Fibroblast of skin of right biceps (primary cell): ENCODE measurements at regions not wholly inside any gene's neighbourhood (a gene's known extent, or its start where the extent isn't known, plus 50 kb on each side); places are given as distances from the start of the nearest gene placed in this dataset.
A peak's percentile ranks its signal among the peaks of the same experiment; 100 is the strongest.

ENCODE experiments used
- DNase-seq: peaks from one replicate; pipeline ENCODE4 v3.0.0-alpha.2; 2013

- DNase-seq, result no peak
Measured at GRCh38 chr20:20875716-20876115, 163.3 kb upstream of the RALGAPA2 start.

- no peak for DNase-seq
Measured at GRCh38 chr20:20872428-20872827, 160.0 kb upstream of the RALGAPA2 start.

GRCh38 chr20:20869161-20869775 lies 156.8 kb upstream of the RALGAPA2 start:
- no peak for DNase-seq

DNA sequence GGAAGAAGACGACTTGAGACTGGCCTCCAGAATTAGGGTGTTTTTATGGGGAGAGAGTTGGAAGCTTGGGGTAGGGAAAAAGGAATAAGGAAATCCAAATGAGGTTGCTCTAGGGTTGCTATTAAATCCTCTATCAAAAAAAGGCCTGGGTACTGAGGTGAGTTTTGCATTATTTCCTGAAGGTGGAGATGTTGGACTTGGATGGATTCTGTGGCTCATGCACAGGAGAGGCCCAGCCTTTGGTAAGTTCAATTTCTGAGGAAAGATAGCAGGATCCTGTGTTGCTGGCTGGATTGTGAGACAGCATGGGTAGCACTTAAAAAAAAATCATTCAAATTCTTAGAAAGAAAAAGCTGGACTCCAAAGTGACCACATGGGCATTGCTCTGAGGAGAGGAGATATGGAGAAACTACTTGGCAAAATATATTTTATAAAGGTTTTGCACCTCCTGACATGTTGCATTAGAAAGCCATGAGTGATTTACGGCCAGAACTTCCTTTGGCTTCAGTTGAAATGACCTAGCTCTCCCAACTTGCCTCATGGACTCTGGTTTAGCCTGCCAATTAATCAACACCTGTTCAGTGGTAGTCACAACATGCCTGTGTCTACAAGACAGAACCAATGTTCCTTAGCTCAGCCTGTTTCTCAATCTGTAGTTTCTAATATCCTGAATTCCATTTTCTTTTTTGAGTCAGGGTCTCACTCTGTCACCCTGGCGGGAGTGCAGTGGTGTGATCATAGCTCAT lies 152.1 kb upstream of the RALGAPA2 start:
- DNase-seq, result no peak

- DNase-seq, result peak; percentile 80
Measured at GRCh38 chr20:20860078-20860806, 147.8 kb upstream of the RALGAPA2 start.

GRCh38 chr20:20859510-20859909 lies 147.1 kb upstream of the RALGAPA2 start:
- DNase-seq, result no peak

GRCh38 chr20:20856956-20857355 lies 144.5 kb upstream of the RALGAPA2 start:
- no peak for DNase-seq

GRCh38 chr20:20856306-20856705 lies 143.9 kb upstream of the RALGAPA2 start:
- no peak for DNase-seq

DNA sequence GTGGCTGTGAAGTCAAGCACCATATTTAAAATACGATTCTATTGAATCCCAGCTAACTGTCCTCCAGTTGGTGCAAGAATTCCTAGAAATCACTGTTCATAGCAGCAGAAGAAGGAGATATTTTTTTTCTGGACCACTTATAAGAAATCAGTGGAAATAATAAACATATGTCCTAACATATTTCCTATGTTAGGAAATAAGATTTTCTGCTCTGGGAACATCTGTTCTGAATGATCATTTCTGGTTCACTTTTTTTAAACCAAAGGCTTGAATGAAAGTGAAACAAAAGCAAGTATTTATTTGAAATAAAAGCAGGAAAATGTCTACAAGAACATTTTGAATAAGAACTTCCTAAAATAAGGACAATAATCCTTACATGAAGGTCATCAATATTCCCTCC lies 138.9 kb upstream of the RALGAPA2 start:
- DNase-seq, result no peak

- no peak for DNase-seq
Measured at GRCh38 chr20:20850407-20850806, 138.0 kb upstream of the RALGAPA2 start.

- DNase-seq, result no peak
Measured at GRCh38 chr20:20849161-20849560, 136.7 kb upstream of the RALGAPA2 start.

GRCh38 chr20:20847814-20848213 lies 135.4 kb upstream of the RALGAPA2 start:
- no peak for DNase-seq

DNA sequence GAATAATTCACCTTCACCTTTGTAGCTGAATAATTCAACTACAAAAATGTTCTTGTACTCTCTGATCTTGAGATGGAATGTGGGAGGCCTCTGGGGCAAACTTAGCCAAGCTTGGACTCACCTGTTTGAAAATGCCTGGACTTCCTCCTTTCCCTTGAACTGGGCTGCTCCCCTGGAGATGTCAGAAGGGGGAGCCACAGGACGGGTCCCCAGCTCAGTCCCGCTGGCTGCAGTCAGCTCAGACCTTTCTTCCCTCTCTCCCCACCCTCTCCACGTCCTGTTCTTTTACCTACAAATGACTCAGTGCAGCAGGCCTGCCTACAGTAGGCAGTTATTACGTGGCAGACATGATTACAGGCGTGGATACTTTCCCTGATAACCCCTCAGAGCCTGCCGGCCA lies 131.5 kb upstream of the RALGAPA2 start:
- no peak for DNase-seq

DNA sequence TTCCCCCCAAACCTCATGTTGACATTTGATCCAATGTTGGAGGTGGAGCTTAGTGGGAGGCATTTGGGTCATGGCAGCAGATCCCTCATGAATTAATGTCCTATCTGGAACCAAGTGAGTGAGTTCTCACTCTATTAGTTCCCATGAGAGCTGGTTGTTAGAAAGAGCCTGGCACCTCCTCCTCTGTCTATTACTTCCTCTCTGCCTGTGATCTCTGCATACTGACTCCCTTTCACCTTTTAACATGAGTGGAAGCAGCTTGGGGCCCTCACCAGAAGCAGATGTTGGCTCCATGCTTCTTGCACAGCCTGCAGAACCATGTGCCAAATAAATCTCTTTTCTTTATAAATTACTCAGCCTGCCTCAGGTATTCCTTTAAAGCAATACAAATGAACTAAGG lies 127.3 kb upstream of the RALGAPA2 start:
- DNase-seq, result no peak

DNA sequence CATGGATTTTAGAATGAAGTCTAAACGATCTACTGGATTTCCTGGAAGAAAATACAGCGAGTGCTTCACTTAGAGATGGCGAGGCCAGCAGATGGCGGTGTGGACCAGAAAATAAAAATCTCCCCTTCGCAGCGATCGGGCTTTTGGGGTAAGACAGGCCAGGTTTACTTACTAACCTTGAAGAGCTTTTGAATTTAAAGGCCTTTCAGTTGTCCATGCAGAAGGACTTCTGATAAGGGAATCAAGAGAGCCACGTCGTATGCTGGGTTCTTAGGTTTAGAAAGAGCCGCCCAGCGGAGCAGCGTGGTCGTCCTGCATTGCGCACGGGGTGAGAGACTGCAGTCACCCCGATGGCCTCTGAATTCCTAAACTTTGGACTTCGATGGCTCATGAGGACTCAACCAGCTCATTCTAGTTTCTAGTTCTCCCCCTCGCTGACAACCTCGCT lies 125.2 kb upstream of the RALGAPA2 start:
- DNase-seq, result peak; percentile 37

DNA sequence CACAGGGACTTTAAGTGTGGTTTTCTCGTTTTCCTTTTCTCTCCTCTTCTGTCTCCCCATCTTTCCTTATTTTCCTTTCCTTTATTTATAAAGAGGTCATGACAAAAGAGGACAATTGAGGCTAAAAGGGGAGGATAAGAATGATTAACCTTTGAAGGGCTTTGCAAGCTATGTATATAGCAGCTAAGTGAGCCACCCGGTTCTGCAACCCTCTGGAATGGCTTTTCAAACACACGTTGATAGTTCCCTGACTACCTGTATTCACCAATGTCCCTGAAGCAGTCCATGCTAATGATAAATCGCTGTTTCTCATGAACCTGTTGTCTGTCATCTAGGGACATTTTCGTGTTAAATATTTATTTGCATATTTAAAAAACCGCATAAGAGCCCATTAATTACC lies 124.4 kb upstream of the RALGAPA2 start:
- DNase-seq, result no peak

GRCh38 chr20:20835897-20836296 lies 123.5 kb upstream of the RALGAPA2 start:
- DNase-seq, result no peak

- DNase-seq, result no peak
Measured at GRCh38 chr20:20834008-20834407, 121.6 kb upstream of the RALGAPA2 start.

DNA sequence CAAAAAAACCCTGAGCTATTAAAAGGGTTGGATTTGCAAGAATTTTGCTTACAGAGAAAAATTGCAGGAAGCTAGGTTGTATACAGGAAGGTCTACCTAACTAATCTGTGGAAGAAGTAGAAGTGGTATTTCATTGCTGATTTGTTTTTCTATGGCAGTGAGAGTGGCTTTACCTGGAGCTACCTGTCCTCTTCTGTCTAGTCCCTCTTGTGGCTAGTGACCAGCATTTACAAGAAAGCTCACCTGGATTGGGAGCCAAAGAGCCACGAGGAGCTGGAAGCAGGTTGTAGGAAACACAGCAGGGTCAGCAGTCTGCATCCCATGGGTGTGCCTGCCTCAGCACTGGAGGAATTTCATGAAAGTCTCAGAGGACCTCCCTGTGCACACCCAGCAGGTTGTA lies 120.3 kb upstream of the RALGAPA2 start:
- no peak for DNase-seq

DNA sequence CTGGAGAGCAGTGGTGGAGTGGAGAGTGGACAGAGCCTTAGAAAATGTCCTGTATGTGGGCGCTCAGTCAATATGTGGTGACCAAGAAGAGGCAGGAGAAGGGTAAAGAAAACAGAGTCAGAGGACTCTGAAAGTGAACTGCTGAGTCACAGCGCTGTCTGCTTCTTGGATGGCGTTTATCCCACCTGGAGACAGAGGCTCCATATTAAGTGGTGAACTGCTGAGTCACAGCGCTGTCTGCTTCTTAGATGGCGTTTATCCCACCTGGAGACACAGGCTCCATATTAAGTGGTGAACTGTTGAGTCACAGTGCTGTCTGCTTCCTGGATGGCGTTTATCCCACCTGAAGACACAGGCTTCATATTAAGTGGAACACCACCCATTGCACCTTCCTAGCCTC lies 119.3 kb upstream of the RALGAPA2 start:
- DNase-seq, result no peak

DNA sequence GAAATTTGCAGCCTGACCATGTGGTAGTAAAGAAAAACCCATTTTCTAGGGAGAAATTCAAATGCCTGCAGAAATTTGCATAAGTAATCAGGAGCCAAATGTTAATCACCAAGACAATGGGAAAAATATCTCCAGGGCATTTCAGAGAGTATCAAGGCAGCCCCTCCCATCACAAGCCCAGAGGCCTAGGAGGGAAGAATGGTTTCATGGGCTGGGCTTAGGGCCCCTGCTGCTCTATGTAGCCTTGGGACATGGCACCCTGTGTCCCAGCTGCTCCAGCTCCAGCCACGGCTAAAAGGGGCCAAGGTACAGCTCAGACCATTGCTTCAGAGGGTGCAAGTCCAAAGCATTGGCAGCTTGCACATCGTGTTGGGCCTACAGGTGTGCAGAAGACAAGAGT lies 117.2 kb upstream of the RALGAPA2 start:
- DNase-seq, result no peak

DNA sequence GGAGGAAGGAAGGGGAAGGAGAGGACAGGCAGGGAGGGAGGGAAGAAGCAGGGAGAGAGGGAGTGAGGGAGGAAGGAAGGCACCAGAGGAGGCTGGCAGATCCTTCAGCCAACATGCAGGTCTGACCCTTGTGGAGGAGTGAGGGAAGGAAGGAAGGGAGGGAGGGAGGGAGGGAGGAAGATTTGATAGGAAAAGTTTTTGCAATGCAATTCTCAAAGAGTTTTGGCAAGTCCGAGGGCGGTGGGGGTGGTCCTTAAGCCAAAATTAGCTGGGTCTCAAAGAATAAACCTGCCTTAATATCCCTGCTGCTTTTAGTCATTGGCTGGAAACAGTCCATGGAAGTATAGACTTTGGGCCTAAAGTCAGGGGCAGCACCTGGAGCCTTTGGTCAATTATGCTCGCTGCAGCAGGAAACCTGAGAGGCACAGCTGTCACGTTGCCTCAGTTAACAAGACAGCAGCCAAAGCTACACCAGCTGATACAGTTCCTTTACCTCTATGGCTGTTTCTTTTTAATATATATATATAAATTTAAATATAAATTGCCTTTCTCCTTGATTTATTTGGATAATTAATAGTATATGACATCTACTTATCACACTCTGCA lies 115.7 kb upstream of the RALGAPA2 start:
- no peak for DNase-seq

DNA sequence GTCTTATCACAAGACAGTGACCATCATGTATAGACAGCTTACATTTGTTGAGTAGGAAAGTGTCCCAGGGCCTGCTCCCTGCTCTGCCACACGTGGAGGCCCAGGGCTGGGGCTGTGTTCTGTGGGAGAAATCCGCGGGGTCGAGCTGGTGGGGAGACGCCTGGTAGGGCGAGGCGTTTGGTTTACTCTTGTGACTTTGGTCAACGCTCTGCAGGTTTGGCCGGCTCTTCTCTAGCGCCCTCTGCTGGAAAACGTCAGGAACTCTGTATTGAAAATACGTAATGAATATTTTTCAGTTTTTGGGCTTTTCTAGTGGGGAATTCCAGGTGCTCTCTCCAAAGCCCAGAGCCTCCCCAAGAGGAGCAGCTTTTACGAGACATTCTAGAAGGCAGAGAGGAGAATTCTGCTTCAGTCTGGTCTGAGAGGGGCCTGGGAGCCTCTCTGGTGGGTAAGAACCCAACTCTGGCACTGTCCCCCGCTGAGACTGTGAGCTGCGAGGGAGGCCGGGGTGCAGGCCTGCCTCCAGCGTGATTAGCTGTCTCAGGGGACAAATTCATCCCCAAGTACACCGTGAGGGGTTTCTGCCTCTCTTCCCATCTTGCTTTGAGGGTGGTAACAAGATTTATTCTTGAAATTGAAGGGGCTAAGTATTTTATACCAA lies 112.6 kb upstream of the RALGAPA2 start:
- peak; percentile 20 for DNase-seq
